Uterus (tissue), 2 donors: ENCODE measurements at regions not wholly inside any gene's neighbourhood (a gene's known extent, or its start where the extent isn't known, plus 50 kb on each side); places are given as distances from the start of the nearest gene placed in this dataset.

Experiments
- POLR2A ChIP-seq, 2 donors: fragments of 450-650 bp; IDR thresholded peaks; one replicate each; pipeline ENCODE4 v1.6.1; 2016; ENCODE audit warnings: antibody characterized with exemption in 2 of 2, mild to moderate bottlenecking in 1 of 2, moderate library complexity in 1 of 2
- TF ChIP-seq, protein P1 (sequence below), 4 experiments: fragments of 200-600 bp in 2 of 4; fragments of 450-650 bp in 2 of 4; sonication (generic) in 2 of 4; IDR thresholded peaks; one replicate each; pipeline ENCODE4 v1.5.1; 2016 to 2019; ENCODE audit warnings: antibody characterized with exemption in 4 of 4, mild to moderate bottlenecking in 2 of 4, moderate library complexity in 1 of 4

DNA sequence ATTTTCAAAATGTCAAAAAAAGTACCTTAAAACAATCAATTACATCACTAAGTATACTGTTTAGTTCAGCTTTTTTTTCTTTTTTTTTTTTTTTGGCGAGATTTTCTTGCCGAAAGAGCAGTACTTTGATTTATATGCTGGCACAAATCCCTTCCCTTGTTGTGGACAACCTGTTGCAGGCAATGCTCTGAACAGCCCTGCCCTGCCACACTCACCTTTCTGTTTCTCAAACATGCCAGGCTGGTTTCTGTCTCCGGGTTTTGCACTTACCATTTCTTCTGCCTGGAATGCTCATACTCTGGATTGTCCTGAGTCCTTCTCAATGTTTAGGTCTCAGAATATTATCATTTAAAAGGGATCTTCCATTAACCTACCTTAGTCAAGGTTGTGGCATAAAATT lies 80.4 kb upstream of the JAZF1 start:
- TF ChIP-seq, protein P1, sequence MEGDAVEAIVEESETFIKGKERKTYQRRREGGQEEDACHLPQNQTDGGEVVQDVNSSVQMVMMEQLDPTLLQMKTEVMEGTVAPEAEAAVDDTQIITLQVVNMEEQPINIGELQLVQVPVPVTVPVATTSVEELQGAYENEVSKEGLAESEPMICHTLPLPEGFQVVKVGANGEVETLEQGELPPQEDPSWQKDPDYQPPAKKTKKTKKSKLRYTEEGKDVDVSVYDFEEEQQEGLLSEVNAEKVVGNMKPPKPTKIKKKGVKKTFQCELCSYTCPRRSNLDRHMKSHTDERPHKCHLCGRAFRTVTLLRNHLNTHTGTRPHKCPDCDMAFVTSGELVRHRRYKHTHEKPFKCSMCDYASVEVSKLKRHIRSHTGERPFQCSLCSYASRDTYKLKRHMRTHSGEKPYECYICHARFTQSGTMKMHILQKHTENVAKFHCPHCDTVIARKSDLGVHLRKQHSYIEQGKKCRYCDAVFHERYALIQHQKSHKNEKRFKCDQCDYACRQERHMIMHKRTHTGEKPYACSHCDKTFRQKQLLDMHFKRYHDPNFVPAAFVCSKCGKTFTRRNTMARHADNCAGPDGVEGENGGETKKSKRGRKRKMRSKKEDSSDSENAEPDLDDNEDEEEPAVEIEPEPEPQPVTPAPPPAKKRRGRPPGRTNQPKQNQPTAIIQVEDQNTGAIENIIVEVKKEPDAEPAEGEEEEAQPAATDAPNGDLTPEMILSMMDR (IDR thresholded peaks at IDR 0.05), result no peak
- TF ChIP-seq POLR2A (IDR thresholded peaks at IDR 0.05), result no peak
